ENCODE measurements at regions not wholly inside any gene's neighbourhood (a gene's known extent, or its start where the extent isn't known, plus 50 kb on each side); places are given as distances from the start of the nearest gene placed in this dataset.
"Not testable (repeated sequence)": the region's sequence is repeated elsewhere in the genome, so short reads cannot be mapped to it uniquely, and the experiment has no call there.

DNA sequence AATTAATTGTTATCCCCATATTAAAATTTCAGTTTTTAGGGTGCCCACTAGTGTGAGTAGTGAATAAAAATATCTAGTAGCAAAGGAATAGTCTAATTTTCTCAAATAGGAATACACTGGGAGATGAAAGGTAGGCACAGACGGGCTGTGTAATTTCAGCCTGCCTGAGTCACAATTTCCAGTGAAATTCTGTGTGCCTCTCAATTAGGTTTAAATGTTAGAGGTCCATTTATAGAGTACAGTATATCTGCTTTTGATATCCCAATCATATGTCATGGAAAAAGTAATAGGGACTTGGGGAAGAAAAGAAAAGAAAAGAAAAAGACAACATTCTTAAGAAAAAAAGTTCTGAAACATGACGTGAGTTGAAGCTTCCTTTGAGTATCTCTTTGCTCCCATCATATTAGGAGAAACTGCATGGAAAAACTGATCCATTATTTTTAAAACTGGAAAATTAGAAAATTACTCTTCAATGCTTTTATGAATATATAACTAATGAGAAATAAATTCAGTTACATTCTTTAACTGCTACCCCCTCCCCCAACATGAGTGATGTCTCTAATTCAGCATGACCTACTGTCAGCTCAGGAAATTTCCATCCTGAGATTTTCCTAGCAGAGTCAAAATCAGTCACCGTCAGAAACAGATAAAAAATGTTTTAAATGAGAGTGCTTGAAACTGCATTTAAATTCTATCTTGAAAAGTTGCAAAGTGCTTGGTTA is 473.8 kb upstream of the HSF2 start:
- no peak for DNase-seq (ENCODE audit: low spot score)

DNA sequence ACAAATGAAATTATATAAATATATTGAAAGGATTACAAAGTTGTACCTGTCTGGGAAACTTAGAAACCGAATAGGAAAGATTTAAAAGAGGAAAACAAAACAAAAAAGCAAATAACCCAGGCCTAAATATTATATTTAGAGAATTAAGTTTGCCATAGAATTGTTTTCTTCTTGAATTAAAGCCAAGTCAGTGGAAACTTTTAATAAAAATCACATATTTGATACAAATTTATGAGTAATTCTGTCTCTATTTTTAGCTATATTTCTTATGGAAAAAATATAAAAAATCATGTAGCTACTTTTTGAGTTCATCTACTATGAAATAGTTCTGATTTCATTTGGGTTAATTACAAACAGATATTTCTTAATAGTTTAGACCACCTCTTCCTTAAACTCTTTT is 470.2 kb upstream of the HSF2 start:
- no peak for DNase-seq (ENCODE audit: low spot score)

DNA sequence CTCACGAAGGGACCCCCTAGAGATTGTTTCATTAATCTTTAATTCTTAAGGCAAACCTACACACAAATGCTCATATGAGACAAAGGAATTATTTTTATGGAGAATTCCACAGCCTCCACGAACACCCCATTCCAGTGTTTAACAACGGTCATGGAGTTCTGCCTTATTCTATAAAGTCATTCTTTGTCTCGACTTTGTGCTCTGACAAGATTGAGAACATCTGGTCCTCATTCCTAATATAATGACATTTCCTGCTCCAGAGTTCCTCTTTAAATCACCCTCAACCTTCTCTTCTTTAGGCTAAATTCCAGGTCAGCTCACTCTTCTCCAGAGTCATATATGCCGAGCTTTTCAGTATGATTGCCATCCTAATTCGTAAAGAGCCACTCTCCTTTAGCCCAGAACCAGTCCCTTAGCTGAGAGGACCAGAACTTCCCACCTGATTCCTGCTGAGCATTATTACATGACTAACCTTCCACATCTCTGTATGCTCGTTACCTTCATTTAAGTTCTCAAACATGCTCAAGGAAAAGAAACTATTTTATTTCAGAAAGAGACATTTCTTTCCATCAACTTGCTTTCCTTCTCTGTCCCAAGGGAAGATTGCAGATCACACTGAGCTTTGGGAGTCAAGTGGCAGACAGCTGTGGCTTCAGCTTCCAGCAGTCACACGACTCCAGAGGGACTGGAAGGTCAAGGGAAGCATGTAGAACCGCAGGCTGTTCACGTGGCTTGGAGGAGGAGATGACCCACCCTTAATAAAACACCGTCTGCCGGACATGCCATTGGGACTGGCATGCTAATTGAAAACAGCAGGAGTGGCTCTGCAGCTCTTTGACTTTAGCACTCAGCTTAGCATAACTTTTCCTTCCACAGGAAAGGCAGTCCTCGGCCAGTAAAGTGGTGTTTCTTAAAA is 467.1 kb upstream of the HSF2 start:
- no peak for DNase-seq (ENCODE audit: low spot score)

DNA sequence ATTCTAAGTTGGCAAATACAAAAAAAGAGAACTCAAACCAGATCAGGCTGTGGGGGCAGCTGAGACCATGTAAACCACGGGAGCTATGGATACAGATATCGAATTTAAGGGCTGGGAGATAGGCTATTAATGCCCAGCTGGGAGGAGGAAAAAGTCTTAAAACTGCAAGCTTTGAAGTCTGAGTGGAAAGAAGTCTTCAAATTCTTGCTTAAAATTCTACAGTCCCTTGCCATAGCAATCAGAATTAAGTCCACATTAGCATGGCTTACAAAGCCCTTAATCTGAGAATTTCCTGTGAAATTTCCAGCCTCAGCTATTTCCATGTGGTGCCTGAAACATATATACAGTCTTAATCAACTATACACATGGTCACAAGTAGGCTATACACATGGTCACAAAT is 465.0 kb upstream of the HSF2 start:
- DNase-seq (ENCODE audit: low spot score) = no peak

DNA sequence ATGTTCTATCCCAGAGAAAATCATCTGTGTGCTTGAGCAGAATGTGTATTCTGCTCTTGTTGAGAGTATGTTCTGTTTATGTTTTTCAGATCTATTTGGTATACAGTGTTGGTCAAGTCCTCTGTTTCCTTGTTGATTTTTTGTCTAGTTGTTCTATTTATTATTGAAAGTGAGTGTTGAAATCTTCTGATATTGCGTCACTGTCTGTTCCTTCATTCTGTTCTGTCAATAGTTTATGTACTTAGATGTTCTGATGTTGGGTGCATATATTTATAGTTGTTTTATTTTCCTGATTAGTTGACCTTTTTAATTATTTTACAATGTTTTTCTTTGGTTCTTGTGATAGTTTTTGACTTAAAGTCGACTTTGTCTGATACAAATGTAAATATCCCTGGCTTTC is 458.7 kb upstream of the HSF2 start:
- DNase-seq (ENCODE audit: low spot score) = no peak

DNA sequence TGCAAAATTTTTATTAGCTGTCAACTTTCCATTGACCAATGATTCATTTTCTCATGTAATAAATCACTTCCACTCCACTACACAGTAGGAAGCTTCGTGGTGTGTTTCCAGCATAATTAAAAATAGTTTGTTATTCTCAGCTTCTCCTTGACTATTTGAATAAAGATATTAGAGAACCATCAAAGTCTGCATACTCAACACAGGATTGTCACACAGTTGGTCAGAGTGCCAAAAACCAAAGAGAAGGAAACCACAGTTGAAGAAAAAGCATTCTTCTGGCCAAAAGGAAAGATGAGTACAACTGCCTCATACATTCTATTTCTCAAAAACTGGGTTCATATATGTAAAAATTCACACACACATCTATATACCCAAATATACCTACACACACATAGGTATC is 455.1 kb upstream of the HSF2 start:
- no peak for DNase-seq (ENCODE audit: low spot score)

DNA sequence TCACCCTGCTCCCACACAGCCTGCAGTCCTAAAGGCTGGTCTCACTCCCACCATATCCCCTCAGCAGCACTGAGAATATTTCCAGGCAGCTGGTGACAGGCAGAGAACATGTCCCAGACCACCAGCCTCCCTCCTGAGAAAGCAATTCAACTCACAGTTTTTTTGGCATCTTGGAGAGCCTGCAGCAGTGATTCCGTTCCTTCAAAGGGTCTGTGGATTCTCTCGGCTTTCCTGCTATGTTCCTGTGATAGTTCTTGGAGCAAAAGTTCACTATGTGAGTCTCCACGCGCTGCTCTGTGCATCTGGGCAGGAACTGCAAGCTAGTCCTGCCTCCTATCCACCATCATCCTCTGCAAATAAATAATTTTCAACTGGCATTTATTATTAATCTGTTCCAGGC is 448.3 kb upstream of the HSF2 start:
- DNase-seq (ENCODE audit: low spot score) = no peak

DNA sequence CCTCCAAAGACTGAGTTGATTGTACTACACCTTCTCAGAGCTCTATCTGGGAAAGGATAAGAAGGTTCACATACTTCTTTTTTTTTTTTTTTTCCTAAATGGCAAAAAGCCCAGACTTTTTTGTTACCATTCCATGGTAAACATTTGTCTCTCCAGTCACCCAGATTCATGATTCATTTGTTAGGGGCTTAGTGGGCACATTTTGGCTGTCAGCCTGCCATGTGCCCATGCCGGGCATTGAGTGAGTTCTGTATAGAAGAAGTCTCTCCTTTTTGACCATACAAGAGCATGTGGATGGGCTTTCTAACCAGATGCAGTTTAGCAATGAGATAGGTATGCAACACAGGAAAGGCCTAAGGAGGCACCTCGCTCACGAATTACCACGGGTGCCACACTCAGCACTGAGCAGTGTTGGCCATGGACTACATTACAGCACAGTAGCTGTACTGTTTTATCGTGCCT is 447.5 kb upstream of the HSF2 start:
- DNase-seq (ENCODE audit: low spot score) = no peak

DNA sequence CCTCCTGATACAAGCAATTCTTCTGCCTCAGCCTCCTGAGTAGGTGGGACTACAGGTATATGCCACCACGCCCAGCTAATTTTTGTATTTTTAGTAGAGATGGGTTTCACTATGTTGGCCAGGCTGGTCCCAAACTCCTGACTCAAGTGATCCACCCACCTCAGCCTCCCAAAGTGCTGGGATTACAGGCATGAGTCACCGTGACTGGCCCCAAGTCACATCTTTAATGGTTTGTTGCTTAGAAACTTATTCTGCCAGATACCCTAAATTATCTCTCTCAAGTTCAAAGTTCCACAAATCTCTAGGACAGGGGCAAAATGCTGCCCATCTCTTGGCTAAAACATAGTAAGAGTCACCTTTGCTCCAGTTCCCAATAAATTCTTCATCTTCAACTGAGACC is 444.1 kb upstream of the HSF2 start:
- not testable (repeated sequence) for DNase-seq (ENCODE audit: low spot score)

DNA sequence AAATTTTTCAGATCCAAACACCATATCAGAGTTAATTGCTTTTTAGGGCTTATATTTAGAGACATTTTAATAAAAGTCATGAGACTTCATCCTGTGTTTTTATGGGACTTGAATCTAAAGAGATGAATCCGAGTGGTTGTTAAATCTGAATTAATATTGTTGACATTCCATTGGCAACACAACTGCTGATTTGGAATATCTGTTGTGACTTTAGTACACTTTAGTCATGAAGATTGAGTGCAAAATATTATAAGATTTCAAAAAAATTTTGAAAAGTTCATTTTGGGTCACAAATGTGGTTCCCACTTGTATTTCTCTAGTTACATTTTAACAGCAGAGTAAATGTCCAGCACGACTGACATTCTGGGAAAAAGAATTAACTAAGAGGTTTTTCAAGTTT is 442.7 kb upstream of the HSF2 start:
- no peak for DNase-seq (ENCODE audit: low spot score)

DNA sequence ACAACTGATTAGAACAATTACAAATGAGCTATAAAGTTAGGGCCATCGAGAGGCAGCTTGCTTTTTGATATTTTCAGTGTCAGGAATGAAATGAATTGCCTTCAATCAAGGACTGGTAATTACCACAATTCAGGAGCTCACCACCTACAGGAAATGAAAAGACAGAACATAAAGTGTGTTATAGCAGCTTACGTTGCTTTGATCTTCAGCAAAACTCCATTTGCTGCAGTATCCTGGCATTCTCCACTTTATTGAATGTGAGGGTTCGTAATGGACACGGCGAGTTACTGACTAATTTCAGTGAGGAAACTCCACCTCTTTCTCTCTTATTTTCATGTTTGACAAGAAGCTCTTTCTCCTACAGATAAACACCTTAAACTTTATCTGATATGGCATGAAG is 440.0 kb upstream of the HSF2 start:
- no peak for DNase-seq (ENCODE audit: low spot score)

DNA sequence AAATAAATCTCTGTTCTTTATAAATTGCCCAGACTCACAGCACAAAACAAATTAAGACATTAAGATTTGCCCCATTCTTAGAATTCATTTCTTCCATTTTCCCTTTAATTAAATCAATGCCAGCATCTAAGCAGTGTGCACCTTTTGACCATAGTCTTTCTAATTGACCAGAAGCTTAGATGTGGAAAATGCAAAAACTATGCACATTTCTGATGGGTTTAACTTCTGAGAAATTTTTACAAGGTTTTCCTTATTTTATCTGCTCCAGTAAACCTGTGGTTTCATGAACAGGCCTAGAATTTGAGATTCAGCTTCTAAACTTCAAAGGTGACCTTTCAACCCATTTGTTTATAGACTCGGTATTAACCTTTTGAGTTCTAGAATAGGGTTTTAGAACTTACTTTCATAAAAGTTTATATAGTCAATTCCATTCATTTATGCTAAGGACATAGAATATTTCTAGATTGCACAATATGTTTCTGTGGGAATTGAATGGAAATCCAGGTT is 437.8 kb upstream of the HSF2 start:
- no peak for DNase-seq (ENCODE audit: low spot score)

DNA sequence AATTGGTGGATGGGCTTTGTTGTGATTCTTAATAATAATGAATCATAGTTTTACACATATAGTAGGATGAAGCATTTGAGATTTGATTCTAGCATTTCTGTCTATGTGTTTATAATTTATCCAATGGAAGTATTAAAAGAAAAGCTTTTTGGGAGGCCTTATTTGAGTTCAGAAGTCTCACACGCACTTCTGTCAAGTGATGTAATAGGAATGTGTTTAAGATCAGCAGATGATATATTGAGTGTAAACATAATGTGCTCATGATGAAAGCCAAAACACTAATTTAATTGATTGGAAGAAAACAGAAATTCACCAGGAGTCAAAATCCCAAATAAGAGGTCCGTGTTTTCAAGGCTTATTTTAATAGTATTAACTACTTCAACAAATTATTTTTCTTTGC is 435.6 kb upstream of the HSF2 start:
- no peak for DNase-seq (ENCODE audit: low spot score)

DNA sequence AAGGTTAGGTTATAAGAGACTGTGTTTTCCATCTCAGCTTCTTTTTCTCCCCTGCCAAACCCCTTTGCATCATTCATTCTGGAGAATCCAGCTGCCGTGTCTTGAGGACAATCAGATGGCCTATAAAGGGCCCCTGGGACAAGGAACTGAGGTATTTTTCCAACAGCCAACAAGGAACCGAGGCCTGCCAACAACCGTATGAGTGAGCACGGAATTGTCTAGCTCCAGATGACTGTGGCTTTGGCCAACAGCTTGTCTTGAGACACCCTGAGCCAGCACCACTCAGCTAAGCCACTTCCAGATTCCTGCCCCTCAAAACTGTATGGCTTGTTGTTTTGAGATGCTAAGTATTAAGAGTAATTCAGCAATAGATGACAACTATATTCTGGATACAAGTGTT is 433.7 kb upstream of the HSF2 start:
- no peak for DNase-seq (ENCODE audit: low spot score)

DNA sequence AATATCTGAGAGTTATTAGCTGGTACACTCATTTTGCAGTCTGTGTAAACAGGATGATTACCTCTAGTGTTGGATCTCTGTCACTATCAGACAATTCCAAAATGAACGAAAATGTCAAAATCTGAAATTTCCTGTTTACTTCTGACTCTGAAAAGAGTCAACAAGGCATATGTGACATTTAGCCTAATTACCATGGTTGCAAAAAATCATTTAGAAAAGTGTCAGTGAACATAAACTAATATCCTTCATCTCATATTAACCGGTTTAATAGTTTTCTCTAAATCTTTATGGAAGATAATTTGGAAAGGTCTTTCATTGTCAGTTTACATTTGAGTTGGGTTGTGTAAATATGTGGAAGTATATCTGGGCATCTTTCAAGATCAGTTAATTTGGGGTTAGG is 431.8 kb upstream of the HSF2 start:
- DNase-seq (ENCODE audit: low spot score) = no peak

DNA sequence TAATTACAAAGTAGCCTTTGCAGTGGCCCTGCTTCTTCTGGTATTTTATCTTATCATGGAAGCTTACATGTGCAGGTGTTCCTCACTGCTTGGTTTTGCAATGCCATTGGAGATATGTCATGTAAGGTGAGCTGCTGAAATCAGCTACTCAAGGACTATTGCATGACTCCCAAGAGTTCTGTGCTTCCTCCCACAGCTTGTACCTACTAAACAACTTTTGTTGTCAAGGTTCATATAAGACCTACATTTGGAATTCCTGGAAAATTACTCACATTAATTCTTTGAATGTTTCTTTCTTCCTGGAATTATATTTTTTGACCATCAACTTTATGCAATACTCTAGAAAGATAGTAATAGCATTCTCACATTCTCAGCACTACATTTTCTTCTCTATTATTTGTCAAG is 427.5 kb upstream of the HSF2 start:
- no peak for DNase-seq (ENCODE audit: low spot score)

DNA sequence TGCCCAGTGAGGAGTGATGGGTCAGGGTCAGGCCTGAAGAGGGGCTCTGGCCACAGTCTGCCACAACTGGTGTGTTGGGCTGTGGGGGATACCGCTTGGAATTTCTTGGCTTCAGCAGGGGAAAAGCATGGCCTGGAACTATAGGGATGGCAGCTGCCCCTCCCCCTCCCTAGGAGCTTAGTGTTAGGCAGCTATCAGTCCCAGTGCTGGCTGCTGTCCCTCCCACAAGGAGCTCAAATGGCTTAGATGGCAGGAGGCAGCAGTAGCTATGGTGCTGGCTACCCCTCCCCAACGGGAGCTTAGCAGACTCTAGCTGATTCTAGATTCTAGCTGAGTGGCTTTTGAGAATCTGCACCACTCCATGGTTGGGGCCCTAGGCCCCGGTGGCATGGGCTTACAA is 414.5 kb upstream of the HSF2 start:
- DNase-seq (ENCODE audit: low spot score) = no peak

DNA sequence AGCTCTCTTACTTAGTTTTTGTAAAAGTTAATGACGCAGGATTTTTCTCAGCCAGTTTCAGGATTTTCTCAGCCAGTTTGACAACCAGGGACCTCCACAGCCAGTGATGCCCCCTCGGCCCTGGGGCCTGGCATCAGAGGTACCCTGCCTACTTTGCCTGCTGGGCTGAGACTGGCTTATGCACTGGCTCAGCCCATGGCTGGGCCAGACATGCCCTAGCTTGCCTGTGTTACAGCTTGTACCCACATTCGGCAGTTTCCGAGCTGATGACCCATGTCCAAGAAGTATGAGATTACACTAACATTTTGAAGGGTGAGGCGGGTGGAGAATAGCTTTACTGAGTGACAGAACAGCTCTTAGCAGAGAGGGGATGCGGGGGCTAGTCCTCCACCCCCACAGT is 406.1 kb upstream of the HSF2 start:
- no peak for DNase-seq (ENCODE audit: low spot score)

DNA sequence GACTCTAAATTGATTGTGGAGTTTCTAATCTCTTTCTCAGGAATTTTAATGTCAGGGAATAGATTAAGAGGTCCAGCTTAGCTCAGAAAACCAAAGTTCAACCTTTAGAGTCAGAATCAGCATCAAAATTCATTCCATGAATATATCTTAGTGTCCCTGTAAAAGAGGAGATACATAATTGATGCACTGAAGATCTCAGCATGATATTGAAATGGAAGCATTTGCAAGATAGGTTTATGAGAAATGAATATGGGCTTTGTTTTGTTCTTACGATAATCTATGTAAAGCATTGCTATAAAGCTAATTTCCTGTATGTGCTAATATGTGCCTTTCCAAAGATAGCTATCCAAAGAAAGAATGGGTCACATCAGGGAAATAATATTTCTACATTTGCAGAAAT is 404.5 kb upstream of the HSF2 start:
- no peak for DNase-seq (ENCODE audit: low spot score)

DNA sequence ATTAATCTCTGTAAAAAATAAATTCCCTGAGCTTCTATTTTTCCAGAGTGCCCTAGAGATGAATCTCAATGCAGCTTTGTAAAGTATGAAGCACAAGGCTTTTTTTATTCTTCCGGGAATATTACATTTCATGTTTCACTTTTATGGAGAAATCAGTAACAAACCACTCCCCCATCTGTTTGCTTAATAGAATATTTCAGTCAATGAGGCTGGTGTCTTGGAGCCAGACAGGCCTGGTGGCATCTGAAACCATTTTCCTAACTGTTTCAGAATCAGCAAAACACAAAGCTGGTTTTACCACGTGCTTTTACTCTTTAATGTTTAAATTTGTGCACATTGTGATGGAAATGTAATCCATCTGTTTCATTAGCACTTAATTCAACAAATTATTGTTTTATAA is 400.8 kb upstream of the HSF2 start:
- DNase-seq (ENCODE audit: low spot score) = no peak

DNA sequence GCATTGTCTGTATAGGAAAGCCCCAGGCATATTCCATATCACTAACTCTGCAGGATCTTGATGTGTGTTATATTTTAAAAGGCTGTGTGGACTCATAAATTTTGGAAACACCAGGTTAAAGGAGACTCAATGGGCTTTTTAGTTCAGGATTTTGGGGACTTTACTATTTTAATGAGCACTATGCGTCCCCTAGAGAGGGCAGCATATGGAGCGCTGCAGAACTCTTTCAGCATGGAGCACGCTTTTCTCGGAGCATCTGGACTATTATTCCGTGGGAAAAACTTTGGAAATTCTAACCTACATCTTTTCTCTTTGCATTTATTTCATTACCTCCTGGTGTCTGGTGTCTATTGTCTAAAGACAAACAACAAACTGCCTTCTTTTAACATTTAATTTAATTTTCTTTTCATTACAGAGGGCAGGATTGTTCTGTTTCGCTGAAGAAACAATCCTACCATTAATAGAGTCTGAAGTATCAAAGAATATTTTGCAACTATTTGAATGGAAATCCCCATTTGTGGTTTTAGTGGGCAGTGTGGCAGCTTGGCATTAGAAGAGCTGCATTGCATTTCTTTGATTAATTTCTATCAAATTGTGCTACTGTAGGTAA is 399.9 kb upstream of the HSF2 start:
- no peak for DNase-seq (ENCODE audit: low spot score)

DNA sequence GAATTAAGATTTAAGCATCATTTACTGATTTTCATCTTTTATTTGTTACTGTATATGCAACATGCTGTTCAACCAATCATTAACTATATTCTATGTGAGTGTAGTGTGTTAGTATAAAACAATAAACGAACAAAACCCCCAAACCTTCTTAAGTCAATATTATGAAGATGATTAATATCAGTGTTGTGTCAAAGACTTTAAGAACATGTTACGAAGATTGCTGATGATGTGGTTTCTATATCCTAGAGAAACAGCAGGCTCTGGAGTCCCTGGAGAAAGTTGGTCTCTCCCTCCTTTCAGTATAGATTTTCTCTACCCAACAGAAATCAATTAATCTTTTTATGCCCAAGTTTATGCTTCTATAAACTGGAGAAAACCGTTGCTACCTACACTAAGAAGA is 393.8 kb upstream of the HSF2 start:
- DNase-seq (ENCODE audit: low spot score) = no peak

DNA sequence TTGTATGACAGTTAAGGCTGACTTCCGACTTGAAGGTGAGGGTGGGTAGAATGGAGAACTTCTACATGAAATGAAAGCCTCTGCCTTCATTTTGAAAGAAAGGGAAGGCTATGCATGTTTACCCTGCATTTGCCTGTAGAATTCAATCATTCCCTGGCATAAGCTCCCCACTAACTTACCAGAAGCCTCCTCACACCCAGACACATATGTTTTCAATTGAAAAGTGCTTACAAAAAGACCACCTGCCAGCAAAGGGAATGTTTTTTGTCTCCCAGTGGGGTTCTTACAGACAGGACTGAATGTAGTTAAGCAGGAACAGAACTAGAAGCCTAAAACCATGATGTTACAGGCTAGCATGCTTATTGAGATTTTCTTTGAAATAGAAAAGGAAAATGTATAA is 392.1 kb upstream of the HSF2 start:
- no peak for DNase-seq (ENCODE audit: low spot score)
